Heart left ventricle (tissue), 13 donors: ENCODE measurements at regions not wholly inside any gene's neighbourhood (a gene's known extent, or its start where the extent isn't known, plus 50 kb on each side); places are given as distances from the start of the nearest gene placed in this dataset.

Source experiments
- CTCF ChIP-seq, 12 donors: fragments of 200-600 bp; sonication (generic) in 4 of 12; IDR thresholded peaks; one replicate each; pipeline versions ENCODE4 v1.5.0 to v1.8.0; 2018 to 2022; ENCODE audit warnings: antibody characterized with exemption in 12 of 12, mild to moderate bottlenecking in 5 of 12
- POLR2A ChIP-seq, 2 donors: fragments of 450-650 bp; IDR thresholded peaks; one replicate each; pipeline ENCODE4 v1.6.1; 2017; ENCODE audit warnings: antibody characterized with exemption in 2 of 2, mild to moderate bottlenecking in 2 of 2, moderate library complexity in 2 of 2
- donor health status: ischemic (EF 13 %, LVEDD 7.1; RV severe dilation, severe dysfunction).
- donor health status: DM: no; HTN: yes; CAD: no.
- donor health status: DM: no; HTN: no; CAD: no.
- donor health status: ischemic (EF 25% LVEDD 6.9; RV normal size, moderate dysfunction).
- donor health status: ischemic (EF 25% LVEDD 5.7; RV mildly dilated, moderate dysfunction).
- donor health status: ischemic (EF 35%, LVEDD 5.7; RV mildly dilated, moderate dysfunction).
- donor health status: nonischemic (EF 11% LVEDD 7.7; RV severe dilation, severe dysfunction).
- donor health status: DM: yes; HTN: yes; CAD: no.
- donor health status: PGD.
- donor health status: ischemic (EF 29% LVEDD 5.4; RV normal size, mild dysfunction).
- donor health status: nonischemic (EF 23%, LVEDD 6.1; RV moderate dilation, normal function).

- no peak for TF ChIP-seq CTCF (IDR thresholded peaks at IDR 0.05)
- TF ChIP-seq POLR2A (IDR thresholded peaks at IDR 0.05), result no peak
Observed at GRCh38 chr2:47232738-47233415, 56.6 kb upstream of the CALM2 start.
